ENCODE measurements at regions not wholly inside any gene's neighbourhood (a gene's known extent, or its start where the extent isn't known, plus 50 kb on each side); places are given as distances from the start of the nearest gene placed in this dataset.

DNA sequence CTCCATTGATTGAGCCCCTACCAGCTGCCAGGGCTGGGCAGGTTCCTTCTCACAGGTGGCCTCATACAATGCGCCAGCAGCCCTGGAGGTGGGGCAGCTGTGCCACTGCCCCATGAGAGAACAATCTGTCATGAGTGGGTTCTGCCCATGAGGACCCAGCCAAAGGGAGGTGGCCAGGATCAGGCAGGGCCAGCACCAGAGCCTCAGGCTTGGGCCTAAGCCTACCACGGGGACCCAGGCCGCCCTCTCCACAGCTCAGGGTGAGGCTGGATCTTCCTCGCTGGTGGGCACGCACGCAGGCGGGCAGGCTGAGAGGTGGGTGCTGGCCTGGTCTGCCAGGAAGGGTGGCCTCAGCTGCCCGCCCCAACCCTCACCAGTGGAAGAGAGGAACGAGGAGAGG, 110.7 kb downstream of the KIF26A start:
- TF ChIP-seq, protein P1, sequence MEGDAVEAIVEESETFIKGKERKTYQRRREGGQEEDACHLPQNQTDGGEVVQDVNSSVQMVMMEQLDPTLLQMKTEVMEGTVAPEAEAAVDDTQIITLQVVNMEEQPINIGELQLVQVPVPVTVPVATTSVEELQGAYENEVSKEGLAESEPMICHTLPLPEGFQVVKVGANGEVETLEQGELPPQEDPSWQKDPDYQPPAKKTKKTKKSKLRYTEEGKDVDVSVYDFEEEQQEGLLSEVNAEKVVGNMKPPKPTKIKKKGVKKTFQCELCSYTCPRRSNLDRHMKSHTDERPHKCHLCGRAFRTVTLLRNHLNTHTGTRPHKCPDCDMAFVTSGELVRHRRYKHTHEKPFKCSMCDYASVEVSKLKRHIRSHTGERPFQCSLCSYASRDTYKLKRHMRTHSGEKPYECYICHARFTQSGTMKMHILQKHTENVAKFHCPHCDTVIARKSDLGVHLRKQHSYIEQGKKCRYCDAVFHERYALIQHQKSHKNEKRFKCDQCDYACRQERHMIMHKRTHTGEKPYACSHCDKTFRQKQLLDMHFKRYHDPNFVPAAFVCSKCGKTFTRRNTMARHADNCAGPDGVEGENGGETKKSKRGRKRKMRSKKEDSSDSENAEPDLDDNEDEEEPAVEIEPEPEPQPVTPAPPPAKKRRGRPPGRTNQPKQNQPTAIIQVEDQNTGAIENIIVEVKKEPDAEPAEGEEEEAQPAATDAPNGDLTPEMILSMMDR (conservative IDR thresholded peaks at IDR 0.05): no peak
- no peak for TF ChIP-seq EZH2 (IDR thresholded peaks at IDR 0.05; ENCODE audit: low read depth)
